ENCODE measurements at regions not wholly inside any gene's neighbourhood (a gene's known extent, or its start where the extent isn't known, plus 50 kb on each side); places are given as distances from the start of the nearest gene placed in this dataset.

DNA sequence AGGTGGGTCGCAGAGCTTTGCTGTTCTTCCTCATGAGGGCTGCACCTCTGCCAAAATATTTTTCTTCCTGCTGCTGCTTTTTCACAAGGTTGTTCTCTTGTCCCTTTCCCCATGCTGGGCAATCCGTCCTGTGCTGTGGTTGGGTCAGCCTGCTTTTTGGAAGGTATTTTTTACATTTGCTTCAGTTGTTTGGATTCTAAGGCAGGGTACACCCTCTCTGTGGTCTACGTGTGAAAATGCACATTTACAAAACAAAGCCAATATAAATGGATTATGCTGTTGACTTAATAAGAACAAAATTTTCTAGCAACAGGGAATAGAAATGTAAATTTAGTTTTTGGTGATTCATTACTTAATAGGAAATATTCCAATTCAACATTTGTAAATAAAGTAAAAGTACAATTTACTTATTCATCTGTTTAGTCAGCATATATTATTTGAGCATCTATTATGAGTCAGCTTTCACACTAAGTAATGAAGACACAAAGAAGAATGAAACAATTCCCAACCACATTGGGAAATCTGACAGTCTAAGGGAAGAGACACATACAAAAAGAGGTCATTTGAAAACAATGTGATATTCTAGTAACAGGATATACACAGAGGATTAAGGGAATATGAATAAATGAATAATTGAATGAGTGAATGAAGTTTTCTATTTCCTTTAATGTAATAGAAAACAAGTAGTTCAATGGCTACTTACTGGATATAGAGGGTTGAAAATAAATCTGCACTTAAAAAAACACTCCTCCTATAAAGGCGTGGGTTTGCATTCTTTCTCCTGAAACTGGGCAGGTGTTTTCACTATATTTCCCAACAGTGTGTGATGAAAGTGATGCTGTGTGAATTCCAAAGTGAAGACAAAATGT, 94.6 kb upstream of the PRICKLE1 start:
- no peak for ATAC-seq
- no peak overlapping the region for H3K4me3 ChIP-seq
- no peak overlapping the region for H3K4me2 ChIP-seq (ENCODE audit: control insufficient read depth, insufficient read depth)
- no peaks in the 10 kb centered on the region for H3K79me2 ChIP-seq (ENCODE audit: control insufficient read depth, insufficient read depth, low read length)
- intact Hi-C loops (cut with micrococcal nuclease; ENCODE audit: unreplicated experiment): loop anchor here (10.0 kb wide), 1 partner anchor 191 kb away; no protein-coding TSS in a partner anchor
- no peaks in the 10 kb centered on the region for H3K9me3 ChIP-seq (replicated peaks; ENCODE audit: control insufficient read depth, insufficient read depth, low read length)
- H3K4me1 ChIP-seq (ENCODE audit: control insufficient read depth, insufficient read depth, low read length): no peaks in the 10 kb centered on the region
- WGBS (ENCODE audit: insufficient coverage, insufficient replicate concordance, low lambda C conversion rate, missing lambda C conversion rate): 8% methylated on average over 4 of the region's 4 CpGs
- no peak for DNase-seq (ENCODE audit: low read depth, low spot score)
- no peak overlapping the region for H2AFZ ChIP-seq (ENCODE audit: control insufficient read depth, low read depth, low read length)
- H3K36me3 ChIP-seq (ENCODE audit: control insufficient read depth in 2 of 2, insufficient read depth in 2 of 2, low read length in 1 of 2): no peaks in the 10 kb centered on the region
- ChIA-PET CTCF (no interaction called here), RAD21 (ENCODE audit: unreplicated experiment) (no interaction called here), POLR2A (no interaction called here), SMC1A (ENCODE audit: uncharacterized antibody, unreplicated experiment) (interaction anchor here (0.7 kb wide), 2 partner anchors 416 to 1478 kb away, joined by 3 read pairs; no protein-coding TSS in a partner anchor)
- H3K27me3 ChIP-seq (replicated peaks in 1 of 2; ENCODE audit: control insufficient read depth in 2 of 2, insufficient read depth in 2 of 2, low read length in 1 of 2): no peaks in the 10 kb centered on the region; a peak in 1 of 4 replicates
- FAIRE-seq: no peak
- no peaks in the 10 kb centered on the region for H4K20me1 ChIP-seq (ENCODE audit: control insufficient read depth, insufficient read depth)
- no peak overlapping the region for H3K9ac ChIP-seq (ENCODE audit: control insufficient read depth, insufficient read depth, low read length)
- no TSS peak for BruUV-seq (replicated peaks)
- in situ Hi-C loops (cut with MboI): no loop called here
- no peak overlapping the region for H3K27ac ChIP-seq (ENCODE audit: control insufficient read depth, insufficient read depth)
- TF ChIP-seq, protein P1, sequence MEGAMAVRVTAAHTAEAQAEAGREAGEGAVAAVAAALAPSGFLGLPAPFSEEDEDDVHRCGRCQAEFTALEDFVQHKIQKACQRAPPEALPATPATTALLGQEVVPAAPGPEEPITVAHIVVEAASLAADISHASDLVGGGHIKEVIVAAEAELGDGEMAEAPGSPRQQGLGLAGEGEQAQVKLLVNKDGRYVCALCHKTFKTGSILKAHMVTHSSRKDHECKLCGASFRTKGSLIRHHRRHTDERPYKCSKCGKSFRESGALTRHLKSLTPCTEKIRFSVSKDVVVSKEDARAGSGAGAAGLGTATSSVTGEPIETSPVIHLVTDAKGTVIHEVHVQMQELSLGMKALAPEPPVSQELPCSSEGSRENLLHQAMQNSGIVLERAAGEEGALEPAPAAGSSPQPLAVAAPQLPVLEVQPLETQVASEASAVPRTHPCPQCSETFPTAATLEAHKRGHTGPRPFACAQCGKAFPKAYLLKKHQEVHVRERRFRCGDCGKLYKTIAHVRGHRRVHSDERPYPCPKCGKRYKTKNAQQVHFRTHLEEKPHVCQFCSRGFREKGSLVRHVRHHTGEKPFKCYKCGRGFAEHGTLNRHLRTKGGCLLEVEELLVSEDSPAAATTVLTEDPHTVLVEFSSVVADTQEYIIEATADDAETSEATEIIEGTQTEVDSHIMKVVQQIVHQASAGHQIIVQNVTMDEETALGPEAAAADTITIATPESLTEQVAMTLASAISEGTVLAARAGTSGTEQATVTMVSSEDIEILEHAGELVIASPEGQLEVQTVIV (IDR thresholded peaks at IDR 0.05; ENCODE audit: borderline replicate concordance, partially characterized antibody): no peak
- no peak for TF ChIP-seq SPI1 (IDR thresholded peaks at IDR 0.05; ENCODE audit: borderline replicate concordance, insufficient read depth, low read depth, low read length)
- TF ChIP-seq KAT2A (conservative IDR thresholded peaks at IDR 0.05; ENCODE audit: control insufficient read depth, low read depth, low read length): no peak
- TF ChIP-seq, protein P2, sequence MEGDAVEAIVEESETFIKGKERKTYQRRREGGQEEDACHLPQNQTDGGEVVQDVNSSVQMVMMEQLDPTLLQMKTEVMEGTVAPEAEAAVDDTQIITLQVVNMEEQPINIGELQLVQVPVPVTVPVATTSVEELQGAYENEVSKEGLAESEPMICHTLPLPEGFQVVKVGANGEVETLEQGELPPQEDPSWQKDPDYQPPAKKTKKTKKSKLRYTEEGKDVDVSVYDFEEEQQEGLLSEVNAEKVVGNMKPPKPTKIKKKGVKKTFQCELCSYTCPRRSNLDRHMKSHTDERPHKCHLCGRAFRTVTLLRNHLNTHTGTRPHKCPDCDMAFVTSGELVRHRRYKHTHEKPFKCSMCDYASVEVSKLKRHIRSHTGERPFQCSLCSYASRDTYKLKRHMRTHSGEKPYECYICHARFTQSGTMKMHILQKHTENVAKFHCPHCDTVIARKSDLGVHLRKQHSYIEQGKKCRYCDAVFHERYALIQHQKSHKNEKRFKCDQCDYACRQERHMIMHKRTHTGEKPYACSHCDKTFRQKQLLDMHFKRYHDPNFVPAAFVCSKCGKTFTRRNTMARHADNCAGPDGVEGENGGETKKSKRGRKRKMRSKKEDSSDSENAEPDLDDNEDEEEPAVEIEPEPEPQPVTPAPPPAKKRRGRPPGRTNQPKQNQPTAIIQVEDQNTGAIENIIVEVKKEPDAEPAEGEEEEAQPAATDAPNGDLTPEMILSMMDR (IDR thresholded peaks at IDR 0.05 in 2 of 3, conservative IDR thresholded peaks at IDR 0.05 in 1 of 3; ENCODE audit: control insufficient read depth in 2 of 3, extremely low read depth in 1 of 3, insufficient read depth in 1 of 3, low read depth in 3 of 3, low read length in 3 of 3): no peak
- no peak for TF ChIP-seq MTA2 (IDR thresholded peaks at IDR 0.05; ENCODE audit: low read depth)
- no peak for TF ChIP-seq RB1 (IDR thresholded peaks at IDR 0.05; ENCODE audit: borderline replicate concordance)
- TF ChIP-seq, protein P3, sequence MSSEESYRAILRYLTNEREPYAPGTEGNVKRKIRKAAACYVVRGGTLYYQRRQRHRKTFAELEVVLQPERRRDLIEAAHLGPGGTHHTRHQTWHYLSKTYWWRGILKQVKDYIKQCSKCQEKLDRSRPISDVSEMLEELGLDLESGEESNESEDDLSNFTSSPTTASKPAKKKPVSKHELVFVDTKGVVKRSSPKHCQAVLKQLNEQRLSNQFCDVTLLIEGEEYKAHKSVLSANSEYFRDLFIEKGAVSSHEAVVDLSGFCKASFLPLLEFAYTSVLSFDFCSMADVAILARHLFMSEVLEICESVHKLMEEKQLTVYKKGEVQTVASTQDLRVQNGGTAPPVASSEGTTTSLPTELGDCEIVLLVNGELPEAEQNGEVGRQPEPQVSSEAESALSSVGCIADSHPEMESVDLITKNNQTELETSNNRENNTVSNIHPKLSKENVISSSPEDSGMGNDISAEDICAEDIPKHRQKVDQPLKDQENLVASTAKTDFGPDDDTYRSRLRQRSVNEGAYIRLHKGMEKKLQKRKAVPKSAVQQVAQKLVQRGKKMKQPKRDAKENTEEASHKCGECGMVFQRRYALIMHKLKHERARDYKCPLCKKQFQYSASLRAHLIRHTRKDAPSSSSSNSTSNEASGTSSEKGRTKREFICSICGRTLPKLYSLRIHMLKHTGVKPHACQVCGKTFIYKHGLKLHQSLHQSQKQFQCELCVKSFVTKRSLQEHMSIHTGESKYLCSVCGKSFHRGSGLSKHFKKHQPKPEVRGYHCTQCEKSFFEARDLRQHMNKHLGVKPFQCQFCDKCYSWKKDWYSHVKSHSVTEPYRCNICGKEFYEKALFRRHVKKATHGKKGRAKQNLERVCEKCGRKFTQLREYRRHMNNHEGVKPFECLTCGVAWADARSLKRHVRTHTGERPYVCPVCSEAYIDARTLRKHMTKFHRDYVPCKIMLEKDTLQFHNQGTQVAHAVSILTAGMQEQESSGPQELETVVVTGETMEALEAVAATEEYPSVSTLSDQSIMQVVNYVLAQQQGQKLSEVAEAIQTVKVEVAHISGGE (CRISPR knock-in tag; IDR thresholded peaks at IDR 0.05): no peak
- TF ChIP-seq MTA3 (IDR thresholded peaks at IDR 0.05; ENCODE audit: borderline replicate concordance, low read length): no peak
- TF ChIP-seq SP1 (IDR thresholded peaks at IDR 0.05; ENCODE audit: low read depth, low read length): no peak
- TF ChIP-seq, protein P4, sequence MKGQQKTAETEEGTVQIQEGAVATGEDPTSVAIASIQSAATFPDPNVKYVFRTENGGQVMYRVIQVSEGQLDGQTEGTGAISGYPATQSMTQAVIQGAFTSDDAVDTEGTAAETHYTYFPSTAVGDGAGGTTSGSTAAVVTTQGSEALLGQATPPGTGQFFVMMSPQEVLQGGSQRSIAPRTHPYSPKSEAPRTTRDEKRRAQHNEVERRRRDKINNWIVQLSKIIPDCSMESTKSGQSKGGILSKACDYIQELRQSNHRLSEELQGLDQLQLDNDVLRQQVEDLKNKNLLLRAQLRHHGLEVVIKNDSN (IDR thresholded peaks at IDR 0.05; ENCODE audit: borderline replicate concordance, extremely low read length, insufficient read depth, low read depth, low read length): no peak
- TF ChIP-seq IKZF2 (IDR thresholded peaks at IDR 0.05): no peak
- no peak for TF ChIP-seq HDAC6 (IDR thresholded peaks at IDR 0.05; ENCODE audit: unreplicated experiment)

Measured in GM12878 (cell line).